HepG2 (cell line): ENCODE measurements at regions not wholly inside any gene's neighbourhood (a gene's known extent, or its start where the extent isn't known, plus 50 kb on each side); places are given as distances from the start of the nearest gene placed in this dataset.

Experiments
- ATAC-seq: fragments of 200-7000 bp; cut with Tn5 transposase; 3 replicates; pipeline ENCODE4 v1.9.1; 2020; ENCODE audit warnings: mild to moderate bottlenecking, moderate library complexity
- BruUV-seq: library from RNA; stranded (reverse); fragments of 400-500 nt; replicated peaks from 2 replicates; lab custom pipeline; 2021; lab: Mats Ljungman, UMichigan
- CTCF ChIA-PET: fragments of 300-600 bp; formaldehyde crosslinking; extraction: SDS; loops from one replicate; lab custom pipeline; 2021; ENCODE audit warnings: low total read pairs, inconsistent platforms, low intra/inter-chr PET ratio; lab: Yijun Ruan, JAX
- POLR2A ChIA-PET: fragments of 350-600 bp; sonication (Branson Sonifier 250); formaldehyde crosslinking; loops from one replicate; lab custom pipeline; 2020; ENCODE audit warnings: antibody characterized with exemption, inconsistent platforms; lab: Yijun Ruan, JAX
- DNase-seq: peaks from one replicate; pipeline ENCODE4 v3.0.0-alpha.2; 2015; ENCODE audit warnings: low spot score
- FAIRE-seq: peaks from 3 replicates; lab custom pipeline; 2011; peaks lifted over from hg19 to GRCh38; lab: Jason Lieb, UNC
- H2AFZ ChIP-seq: one replicate; pipeline ENCODE4 v1.6.1; 2011; ENCODE audit warnings: low read length, inconsistent platforms
- H3K27ac ChIP-seq: fragments of 300-600 bp; 3 replicates; pipeline ENCODE4 v1.8.0; 2011; ENCODE audit warnings: mixed run types, mild to moderate bottlenecking, mixed read lengths, low read length, inconsistent platforms; ENCODE audit not compliant: insufficient read depth; ENCODE audit errors: extremely low read length
- H3K27me3 ChIP-seq, 2 experiments: fragments of 200-600 bp in 1 of 2; 2 replicates in 1 of 2; 3 replicates in 1 of 2; pipeline versions ENCODE4 v1.6.0 to v1.8.0; 2011; ENCODE audit warnings: low read length in 2 of 2, mild to moderate bottlenecking in 2 of 2, moderate library complexity in 2 of 2, inconsistent platforms in 1 of 2; ENCODE audit not compliant: insufficient read depth in 2 of 2, control insufficient read depth in 1 of 2
- H3K36me3 ChIP-seq, 2 experiments: fragments of 200-600 bp in 1 of 2; replicated peaks in 1 of 2; 2 replicates in 1 of 2; 3 replicates in 1 of 2; pipeline versions ENCODE4 v1.5.1 to v1.8.0; 2011; ENCODE audit warnings: low read length in 2 of 2, inconsistent platforms in 1 of 2; ENCODE audit not compliant: insufficient read depth in 2 of 2, control insufficient read depth in 1 of 2
- H3K4me1 ChIP-seq: 2 replicates; pipeline ENCODE4 v1.5.1; 2012; ENCODE audit warnings: low read length, inconsistent platforms; ENCODE audit not compliant: insufficient read depth
- H3K4me2 ChIP-seq: 2 replicates; pipeline ENCODE4 v1.6.0; 2011; ENCODE audit warnings: low read depth, low read length, inconsistent platforms
- H3K4me3 ChIP-seq, 3 experiments: fragments of 200-600 bp in 1 of 3; sonication (generic), shearing (Covaris generic) in 1 of 3; replicated peaks in 1 of 3; 2 replicates each; pipeline ENCODE4 v1.5.1; 2011 to 2016; ENCODE audit warnings: low read length in 3 of 3, inconsistent platforms in 2 of 3, low read depth in 2 of 3, mild to moderate bottlenecking in 2 of 3, control low read depth in 1 of 3, mixed read lengths in 1 of 3; ENCODE audit not compliant: insufficient read depth in 1 of 3
- H3K79me2 ChIP-seq: one replicate; pipeline ENCODE4 v1.6.1; 2011; ENCODE audit warnings: low read length, inconsistent platforms; ENCODE audit not compliant: insufficient read depth
- H3K9ac ChIP-seq: 2 replicates; pipeline ENCODE4 v1.6.0; 2011; ENCODE audit warnings: mild to moderate bottlenecking, low read depth, low read length, inconsistent platforms; ENCODE audit not compliant: insufficient read depth
- H3K9me3 ChIP-seq: 2 replicates; pipeline ENCODE4 v1.5.1; 2012; ENCODE audit warnings: mild to moderate bottlenecking, low read length
- H4K20me1 ChIP-seq: 2 replicates; pipeline ENCODE4 v1.6.0; 2011; ENCODE audit warnings: inconsistent platforms, mild to moderate bottlenecking, low read length, moderate library complexity; ENCODE audit not compliant: insufficient read depth
- KLF13 ChIP-seq: sonication (generic); formaldehyde crosslinking; IDR thresholded peaks from 2 replicates; pipeline ENCODE4 v1.4.0; 2020; ENCODE audit warnings: mild to moderate bottlenecking, missing genetic modification reagents
- MAFF ChIP-seq: IDR thresholded peaks from 2 replicates; pipeline ENCODE4 v1.6.1; 2011; ENCODE audit warnings: low read depth, low read length, improper control_type of control experiment
- NAIF1 ChIP-seq: sonication (generic); formaldehyde crosslinking; IDR thresholded peaks from 2 replicates; pipeline ENCODE4 v1.5.0; 2020; ENCODE audit warnings: mild to moderate bottlenecking, missing genetic modification reagents, borderline replicate concordance
- RFX1 ChIP-seq: fragments of 450-650 bp; IDR thresholded peaks from 2 replicates; pipeline ENCODE4 v1.6.1; 2017
- RNF2 ChIP-seq: fragments of 450-650 bp; conservative IDR thresholded peaks from 2 replicates; pipeline ENCODE4 v1.6.1; 2016; ENCODE audit warnings: low read depth
- SMAD9 ChIP-seq: sonication (generic); formaldehyde crosslinking; IDR thresholded peaks from 2 replicates; pipeline ENCODE4 v1.5.1; 2020; ENCODE audit warnings: mild to moderate bottlenecking, missing genetic modification reagents
- TP53 ChIP-seq: sonication (generic); formaldehyde crosslinking; conservative IDR thresholded peaks from 2 replicates; pipeline ENCODE4 v1.4.0; 2020; ENCODE audit warnings: missing genetic modification reagents
- ZC3H13 ChIP-seq: sonication (generic); formaldehyde crosslinking; IDR thresholded peaks from 2 replicates; pipeline ENCODE4 v1.8.1; 2023; ENCODE audit warnings: mild to moderate bottlenecking, missing genetic modification reagents, moderate library complexity
- ZMYM3 ChIP-seq: sonication (generic); formaldehyde crosslinking; IDR thresholded peaks from 2 replicates; pipeline ENCODE4 v1.5.1; 2020; ENCODE audit warnings: mild to moderate bottlenecking, missing genetic modification reagents
- ZNF564 ChIP-seq: sonication (generic); formaldehyde crosslinking; IDR thresholded peaks from 2 replicates; pipeline ENCODE4 v1.8.1; 2023; ENCODE audit warnings: mild to moderate bottlenecking, missing genetic modification reagents
- WGBS: methylation state at CpG from one replicate; pipeline ENCODE4 v1.1.6; 2017; ENCODE audit warnings: low lambda C conversion rate; 5-methylcytosine and 5-hydroxymethylcytosine counted together
- in situ Hi-C: cut with HindIII; loops from 2 replicates; pipeline ENCODE4 v1.10.0; 2017; ENCODE audit warnings: low pct_unique_long_range_greater_than_20kb; ENCODE audit not compliant: extremely low pct_ligation_motif_present
- intact Hi-C: fragments of 100-400 bp; cut with micrococcal nuclease; formaldehyde crosslinking; loops from one replicate; pipeline ENCODE4 v1.10.0; 2022; ENCODE audit not compliant: unreplicated experiment
- TF ChIP-seq, protein P1 (sequence below): sonication (generic); formaldehyde crosslinking; IDR thresholded peaks from one replicate; pipeline ENCODE4 v1.5.1; 2020; ENCODE audit warnings: mild to moderate bottlenecking, missing genetic modification reagents; ENCODE audit errors: not compliant biosample characterization
- TF ChIP-seq, protein P2 (sequence below): sonication (generic); formaldehyde crosslinking; conservative IDR thresholded peaks from 2 replicates; pipeline ENCODE4 v1.8.0; 2022; ENCODE audit warnings: mild to moderate bottlenecking, moderate library complexity, missing genetic modification reagents

DNA sequence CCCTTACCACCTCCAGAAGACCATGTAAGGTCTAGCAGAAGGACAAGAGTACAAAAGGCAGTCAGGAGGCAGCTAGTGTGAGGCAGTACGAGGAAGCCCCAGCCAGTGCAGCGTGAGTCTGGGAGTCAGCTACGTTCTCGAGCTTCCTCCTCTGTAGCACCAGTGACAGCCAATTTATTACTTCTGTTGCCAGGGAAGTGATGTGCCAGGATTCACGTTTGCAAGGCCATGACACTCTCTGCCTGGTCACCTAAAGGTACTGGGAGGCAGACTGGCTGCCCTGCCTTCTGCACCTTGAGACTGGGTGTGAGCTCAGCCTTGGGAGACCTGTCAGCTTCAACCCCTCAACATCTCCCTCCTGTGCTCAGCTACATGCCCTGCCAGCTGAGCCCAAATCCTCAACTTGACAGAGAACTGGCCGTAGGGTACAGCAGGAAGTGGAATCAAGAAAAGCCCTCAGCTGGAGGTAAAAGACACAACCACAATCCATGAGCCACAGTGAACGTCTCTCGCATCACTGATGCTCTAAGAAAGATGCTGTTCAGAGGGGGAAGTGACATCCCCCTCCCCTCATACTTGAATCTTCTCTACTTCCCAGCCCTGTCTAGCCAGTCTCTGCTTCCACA is 182.5 kb upstream of the RGS6 start:
- ATAC-seq (no peak), FAIRE-seq (no peak), DNase-seq (no peak)
- H3K36me3 ChIP-seq: no peaks in the 10 kb centered on the region
- peaks cover 0 to 2% of the 10 kb centered on the region in 2 experiments; a peak in 1 of 5 replicates for H3K27me3 ChIP-seq
- H3K9me3 ChIP-seq: peaks cover 23% of the 10 kb centered on the region
- intact Hi-C loops: loop anchor here (5.0 kb wide), 1 partner anchor 427 kb away; the partner anchor contains the start of gene SIPA1L1
- H3K4me2 ChIP-seq: no peak overlapping the region
- H3K79me2 ChIP-seq: no peaks in the 10 kb centered on the region
- TF ChIP-seq, protein P1, sequence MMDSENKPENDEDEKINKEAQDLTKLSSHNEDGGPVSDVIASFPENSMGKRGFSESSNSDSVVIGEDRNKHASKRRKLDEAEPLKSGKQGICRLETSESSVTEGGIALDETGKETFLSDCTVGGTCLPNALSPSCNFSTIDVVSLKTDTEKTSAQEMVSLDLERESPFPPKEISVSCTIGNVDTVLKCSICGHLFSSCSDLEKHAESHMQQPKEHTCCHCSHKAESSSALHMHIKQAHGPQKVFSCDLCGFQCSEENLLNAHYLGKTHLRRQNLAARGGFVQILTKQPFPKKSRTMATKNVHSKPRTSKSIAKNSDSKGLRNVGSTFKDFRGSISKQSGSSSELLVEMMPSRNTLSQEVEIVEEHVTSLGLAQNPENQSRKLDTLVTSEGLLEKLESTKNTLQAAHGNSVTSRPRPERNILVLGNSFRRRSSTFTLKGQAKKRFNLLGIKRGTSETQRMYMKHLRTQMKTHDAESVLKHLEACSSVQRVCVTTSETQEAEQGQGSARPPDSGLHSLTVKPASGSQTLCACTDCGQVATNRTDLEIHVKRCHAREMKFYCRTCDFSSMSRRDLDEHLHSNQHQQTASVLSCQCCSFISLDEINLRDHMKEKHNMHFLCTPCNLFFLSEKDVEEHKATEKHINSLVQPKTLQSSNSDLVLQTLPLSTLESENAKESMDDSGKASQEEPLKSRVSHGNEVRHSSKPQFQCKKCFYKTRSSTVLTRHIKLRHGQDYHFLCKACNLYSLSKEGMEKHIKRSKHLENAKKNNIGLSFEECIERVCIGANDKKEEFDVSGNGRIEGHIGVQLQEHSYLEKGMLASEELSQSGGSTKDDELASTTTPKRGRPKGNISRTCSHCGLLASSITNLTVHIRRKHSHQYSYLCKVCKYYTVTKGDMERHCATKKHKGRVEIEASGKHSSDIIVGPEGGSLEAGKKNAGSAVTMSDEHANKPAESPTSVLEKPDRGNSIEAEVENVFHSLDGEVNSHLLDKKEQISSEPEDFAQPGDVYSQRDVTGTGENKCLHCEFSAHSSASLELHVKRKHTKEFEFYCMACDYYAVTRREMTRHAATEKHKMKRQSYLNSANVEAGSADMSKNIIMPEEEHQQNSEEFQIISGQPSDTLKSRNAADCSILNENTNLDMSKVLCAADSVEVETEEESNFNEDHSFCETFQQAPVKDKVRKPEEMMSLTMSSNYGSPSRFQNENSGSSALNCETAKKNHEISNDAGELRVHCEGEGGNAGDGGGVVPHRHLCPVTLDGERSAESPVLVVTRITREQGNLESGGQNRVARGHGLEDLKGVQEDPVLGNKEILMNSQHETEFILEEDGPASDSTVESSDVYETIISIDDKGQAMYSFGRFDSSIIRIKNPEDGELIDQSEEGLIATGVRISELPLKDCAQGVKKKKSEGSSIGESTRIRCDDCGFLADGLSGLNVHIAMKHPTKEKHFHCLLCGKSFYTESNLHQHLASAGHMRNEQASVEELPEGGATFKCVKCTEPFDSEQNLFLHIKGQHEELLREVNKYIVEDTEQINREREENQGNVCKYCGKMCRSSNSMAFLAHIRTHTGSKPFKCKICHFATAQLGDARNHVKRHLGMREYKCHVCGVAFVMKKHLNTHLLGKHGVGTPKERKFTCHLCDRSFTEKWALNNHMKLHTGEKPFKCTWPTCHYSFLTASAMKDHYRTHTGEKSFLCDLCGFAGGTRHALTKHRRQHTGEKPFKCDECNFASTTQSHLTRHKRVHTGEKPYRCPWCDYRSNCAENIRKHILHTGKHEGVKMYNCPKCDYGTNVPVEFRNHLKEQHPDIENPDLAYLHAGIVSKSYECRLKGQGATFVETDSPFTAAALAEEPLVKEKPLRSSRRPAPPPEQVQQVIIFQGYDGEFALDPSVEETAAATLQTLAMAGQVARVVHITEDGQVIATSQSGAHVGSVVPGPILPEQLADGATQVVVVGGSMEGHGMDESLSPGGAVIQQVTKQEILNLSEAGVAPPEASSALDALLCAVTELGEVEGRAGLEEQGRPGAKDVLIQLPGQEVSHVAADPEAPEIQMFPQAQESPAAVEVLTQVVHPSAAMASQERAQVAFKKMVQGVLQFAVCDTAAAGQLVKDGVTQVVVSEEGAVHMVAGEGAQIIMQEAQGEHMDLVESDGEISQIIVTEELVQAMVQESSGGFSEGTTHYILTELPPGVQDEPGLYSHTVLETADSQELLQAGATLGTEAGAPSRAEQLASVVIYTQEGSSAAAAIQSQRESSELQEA (CRISPR knock-in tag): no peak
- TF ChIP-seq NAIF1 (CRISPR knock-in tag) (no peak), RNF2 (no peak), KLF13 (CRISPR knock-in tag) (no peak), MAFF (no peak), RFX1 (no peak), ZC3H13 (CRISPR knock-in tag) (no peak), ZNF564 (CRISPR knock-in tag) (no peak), TP53 (CRISPR knock-in tag) (no peak), ZMYM3 (CRISPR knock-in tag) (no peak), SMAD9 (no peak)
- TF ChIP-seq, protein P2, sequence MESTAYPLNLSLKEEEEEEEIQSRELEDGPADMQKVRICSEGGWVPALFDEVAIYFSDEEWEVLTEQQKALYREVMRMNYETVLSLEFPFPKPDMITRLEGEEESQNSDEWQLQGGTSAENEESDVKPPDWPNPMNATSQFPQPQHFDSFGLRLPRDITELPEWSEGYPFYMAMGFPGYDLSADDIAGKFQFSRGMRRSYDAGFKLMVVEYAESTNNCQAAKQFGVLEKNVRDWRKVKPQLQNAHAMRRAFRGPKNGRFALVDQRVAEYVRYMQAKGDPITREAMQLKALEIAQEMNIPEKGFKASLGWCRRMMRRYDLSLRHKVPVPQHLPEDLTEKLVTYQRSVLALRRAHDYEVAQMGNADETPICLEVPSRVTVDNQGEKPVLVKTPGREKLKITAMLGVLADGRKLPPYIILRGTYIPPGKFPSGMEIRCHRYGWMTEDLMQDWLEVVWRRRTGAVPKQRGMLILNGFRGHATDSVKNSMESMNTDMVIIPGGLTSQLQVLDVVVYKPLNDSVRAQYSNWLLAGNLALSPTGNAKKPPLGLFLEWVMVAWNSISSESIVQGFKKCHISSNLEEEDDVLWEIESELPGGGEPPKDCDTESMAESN: no peak
- H3K4me1 ChIP-seq: no peaks in the 10 kb centered on the region; the same call in 1 of the 2 replicates
- ChIA-PET CTCF (no interaction called here), POLR2A (no interaction called here)
- H3K4me3 ChIP-seq: no peak overlapping the region
- WGBS: 45% methylated on average over 7 of the region's 8 CpGs
- no peaks in the 10 kb centered on the region for H4K20me1 ChIP-seq
- BruUV-seq: no TSS peak
- H3K27ac ChIP-seq: no peak overlapping the region
- no peak overlapping the region for H2AFZ ChIP-seq
- in situ Hi-C loops: loop anchor here (5.0 kb wide), 1 partner anchor 612 kb away; no protein-coding TSS in a partner anchor
- H3K9ac ChIP-seq: no peak overlapping the region
